Activated naive CD8-positive, alpha-beta T cell treated with anti-CD3 and anti-CD28 coated beads for 36 hours (primary cell): ENCODE measurements at regions not wholly inside any gene's neighbourhood (a gene's known extent, or its start where the extent isn't known, plus 50 kb on each side); places are given as distances from the start of the nearest gene placed in this dataset.
A peak's percentile ranks its signal among the peaks of the same experiment; 100 is the strongest.

Experiments
- DNase-seq: peaks from one replicate; pipeline ENCODE4 v3.0.0; 2021
- H3K27ac Mint-ChIP-seq: one replicate; pipeline ENCODE4 v1.8.0; 2022; ENCODE audit warnings: mild to moderate bottlenecking, moderate library complexity, mixed read lengths
- H3K27me3 Mint-ChIP-seq: one replicate; pipeline ENCODE4 v1.8.0; 2022; ENCODE audit warnings: mild to moderate bottlenecking, mixed read lengths
- H3K36me3 Mint-ChIP-seq: one replicate; pipeline ENCODE4 v1.8.0; 2021; ENCODE audit warnings: mild to moderate bottlenecking, mixed read lengths
- H3K4me1 Mint-ChIP-seq: one replicate; pipeline ENCODE4 v1.8.0; 2021; ENCODE audit warnings: mixed read lengths
- H3K4me3 Mint-ChIP-seq: one replicate; pipeline ENCODE4 v1.8.0; 2022; ENCODE audit warnings: mild to moderate bottlenecking, moderate library complexity, mixed read lengths
- H3K9me3 Mint-ChIP-seq: one replicate; pipeline ENCODE4 v1.8.0; 2022; ENCODE audit warnings: mixed read lengths

DNA sequence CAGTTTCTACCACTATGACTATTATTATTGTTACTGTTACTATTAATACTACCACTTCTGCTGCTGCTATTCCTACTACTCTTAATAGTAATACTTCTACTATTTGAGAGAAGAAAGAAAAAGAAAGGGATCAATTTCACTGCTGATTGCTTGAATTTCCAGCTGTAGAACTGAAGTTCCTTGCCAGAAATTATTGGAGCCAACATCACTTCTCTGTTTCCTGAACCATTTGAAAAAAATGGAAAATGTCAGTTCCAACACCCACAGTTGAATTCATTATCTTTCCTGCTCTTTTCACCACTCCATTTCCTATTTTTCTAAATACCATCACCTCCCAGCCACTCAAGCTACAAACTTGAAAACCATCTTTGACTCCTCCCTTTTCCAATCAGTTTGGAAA lies 54.1 kb upstream of the PIK3C2G start:
- H3K36me3 Mint-ChIP-seq, result no peaks in the 10 kb centered on the region
- no peaks in the 10 kb centered on the region for H3K4me1 Mint-ChIP-seq
- H3K4me3 Mint-ChIP-seq, result no peak overlapping the region
- H3K9me3 Mint-ChIP-seq, result no peaks in the 10 kb centered on the region
- no peaks in the 10 kb centered on the region for H3K27me3 Mint-ChIP-seq
- H3K27ac Mint-ChIP-seq, result no peak overlapping the region
- no peak for DNase-seq

DNA sequence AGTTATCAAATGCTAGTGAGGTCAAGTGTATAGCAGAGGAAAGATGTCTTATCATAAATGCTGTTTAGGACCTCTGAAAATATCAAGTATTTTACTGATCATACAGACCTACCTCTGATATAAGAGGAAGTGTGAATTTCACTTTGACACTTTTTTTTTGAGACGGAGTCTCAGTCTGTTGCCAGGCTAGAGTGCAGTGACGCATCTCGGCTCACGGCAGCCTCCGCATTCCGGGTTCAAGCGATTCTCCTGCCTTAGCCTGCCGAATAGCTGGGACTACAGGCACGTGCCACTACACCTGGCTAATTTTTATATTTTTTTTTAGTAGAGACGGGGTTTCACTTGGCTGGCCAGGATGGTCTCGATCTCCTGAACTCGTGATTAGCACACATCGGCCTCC lies 55.1 kb upstream of the PIK3C2G start:
- no peak for DNase-seq
- no peak overlapping the region for H3K27ac Mint-ChIP-seq
- H3K9me3 Mint-ChIP-seq, result no peaks in the 10 kb centered on the region
- no peaks in the 10 kb centered on the region for H3K27me3 Mint-ChIP-seq
- no peak overlapping the region for H3K4me3 Mint-ChIP-seq
- H3K36me3 Mint-ChIP-seq, result no peaks in the 10 kb centered on the region
- H3K4me1 Mint-ChIP-seq, result no peaks in the 10 kb centered on the region

DNA sequence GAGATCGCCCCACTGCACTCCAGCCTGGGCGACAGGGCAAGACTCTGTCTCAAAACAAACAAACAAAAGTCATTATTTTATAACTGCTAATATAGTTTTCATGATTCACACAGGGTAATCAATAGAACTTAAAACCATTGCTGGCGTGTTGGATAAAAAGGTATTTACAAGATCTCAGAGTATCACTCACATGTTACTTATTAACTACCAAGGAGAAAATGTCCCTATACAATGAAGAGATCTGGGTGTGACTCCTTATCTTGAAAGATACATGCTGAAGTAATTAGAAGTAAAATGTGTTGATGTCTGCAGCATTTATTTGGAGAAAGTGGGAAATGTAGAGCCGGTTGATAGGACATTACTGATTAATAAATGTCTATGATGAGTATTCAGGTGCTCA lies 57.3 kb upstream of the PIK3C2G start:
- no peaks in the 10 kb centered on the region for H3K36me3 Mint-ChIP-seq
- no peak overlapping the region for H3K4me3 Mint-ChIP-seq
- no peaks in the 10 kb centered on the region for H3K4me1 Mint-ChIP-seq
- no peaks in the 10 kb centered on the region for H3K9me3 Mint-ChIP-seq
- H3K27ac Mint-ChIP-seq, result no peak overlapping the region
- DNase-seq, result no peak
- H3K27me3 Mint-ChIP-seq, result no peaks in the 10 kb centered on the region

DNA sequence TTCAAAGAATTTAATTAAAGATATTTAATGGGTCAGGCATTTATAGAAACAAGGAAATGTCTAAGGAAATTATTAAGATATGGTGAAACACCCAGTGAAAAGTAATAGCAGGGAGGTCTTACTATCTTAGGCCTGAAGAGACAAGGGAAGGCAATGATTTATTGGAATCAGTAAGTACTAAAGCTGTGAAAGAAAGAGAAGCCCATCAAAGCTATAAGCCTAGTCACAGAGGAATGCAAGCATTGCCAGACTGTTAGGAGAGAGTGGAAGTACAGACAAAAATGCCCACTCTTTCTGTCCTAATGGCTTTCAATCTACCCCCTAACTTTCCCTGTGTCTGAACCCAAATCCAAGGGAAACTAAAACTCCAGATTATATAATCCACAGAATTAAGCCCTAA lies 69.2 kb upstream of the PIK3C2G start:
- Mint-ChIP-seq H3K4me1 (no peaks in the 10 kb centered on the region), H3K27ac (no peak overlapping the region), H3K4me3 (no peak overlapping the region), H3K9me3 (peaks cover 8% of the 10 kb centered on the region), H3K36me3 (no peaks in the 10 kb centered on the region), H3K27me3 (no peaks in the 10 kb centered on the region)
- no peak for DNase-seq

DNA sequence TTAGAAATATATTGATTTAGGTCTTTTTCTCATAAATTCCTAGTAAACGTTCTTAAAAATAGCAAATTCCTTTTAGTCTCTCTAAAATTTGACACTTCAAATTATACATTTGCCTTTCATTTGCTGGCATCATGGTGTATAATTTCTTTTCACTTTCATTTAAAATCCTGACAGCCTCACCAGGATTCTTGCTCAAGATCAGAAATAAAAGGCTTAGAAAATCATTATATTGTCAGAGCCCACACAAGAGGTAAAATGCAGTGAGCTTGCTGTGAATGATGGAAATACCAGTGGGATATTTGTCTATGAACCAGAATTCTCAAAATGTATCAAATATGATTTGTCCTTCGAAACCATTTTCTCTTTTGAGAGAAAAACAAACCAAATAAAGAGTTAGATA lies 78.2 kb upstream of the PIK3C2G start:
- DNase-seq, result no peak
- Mint-ChIP-seq H3K9me3 (peaks cover 1% of the 10 kb centered on the region), H3K27ac (no peak overlapping the region), H3K4me1 (no peaks in the 10 kb centered on the region), H3K36me3 (no peaks in the 10 kb centered on the region), H3K4me3 (no peak overlapping the region), H3K27me3 (no peaks in the 10 kb centered on the region)

DNA sequence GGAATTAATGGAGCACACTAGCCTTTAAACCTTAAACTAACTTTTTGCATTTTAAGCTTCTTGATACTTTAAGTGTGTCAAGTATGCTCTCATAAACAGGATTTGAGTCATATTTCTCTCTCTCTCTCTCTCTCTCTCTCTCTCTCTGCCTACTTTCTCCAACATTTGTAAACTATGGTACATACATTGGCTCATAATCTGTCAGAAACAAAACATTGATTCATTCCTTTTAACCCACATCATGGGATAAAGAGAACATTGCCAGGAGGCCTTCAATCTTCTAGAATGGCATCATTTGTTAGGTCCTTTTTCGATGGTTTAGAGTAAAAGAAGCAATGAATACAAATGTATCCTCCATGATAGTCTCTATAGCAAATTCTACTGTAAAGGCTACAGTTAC lies 81.6 kb upstream of the RERGL start:
- DNase-seq, result no peak
- no peak overlapping the region for H3K4me3 Mint-ChIP-seq

DNA sequence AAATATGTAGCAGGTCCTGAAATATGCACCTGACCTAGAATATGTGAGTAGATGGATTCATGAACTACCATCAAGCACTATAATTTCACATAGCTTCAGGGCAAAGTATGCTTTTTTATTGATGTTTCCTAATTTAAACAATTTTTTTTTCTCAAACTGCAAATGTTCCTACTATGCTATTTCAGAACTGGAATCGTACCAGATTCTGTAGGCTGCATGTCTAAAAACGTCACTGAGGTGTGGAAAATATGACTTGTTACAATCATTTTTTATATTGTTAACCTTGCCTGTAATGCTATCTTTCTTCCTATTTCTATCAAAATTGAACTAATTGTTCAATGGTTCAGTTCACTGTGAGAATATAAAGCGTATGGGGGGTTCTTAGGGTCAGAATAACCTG lies 78.0 kb upstream of the RERGL start:
- no peak overlapping the region for H3K27ac Mint-ChIP-seq
- no peak overlapping the region for H3K4me3 Mint-ChIP-seq

More for the DNA sequence above, 81.6 kb upstream of the RERGL start:
- peaks cover 10% of the 10 kb centered on the region for H3K9me3 Mint-ChIP-seq
- H3K36me3 Mint-ChIP-seq, result no peaks in the 10 kb centered on the region
- H3K27me3 Mint-ChIP-seq, result no peaks in the 10 kb centered on the region
- H3K27ac Mint-ChIP-seq, result no peak overlapping the region
- no peaks in the 10 kb centered on the region for H3K4me1 Mint-ChIP-seq

DNA sequence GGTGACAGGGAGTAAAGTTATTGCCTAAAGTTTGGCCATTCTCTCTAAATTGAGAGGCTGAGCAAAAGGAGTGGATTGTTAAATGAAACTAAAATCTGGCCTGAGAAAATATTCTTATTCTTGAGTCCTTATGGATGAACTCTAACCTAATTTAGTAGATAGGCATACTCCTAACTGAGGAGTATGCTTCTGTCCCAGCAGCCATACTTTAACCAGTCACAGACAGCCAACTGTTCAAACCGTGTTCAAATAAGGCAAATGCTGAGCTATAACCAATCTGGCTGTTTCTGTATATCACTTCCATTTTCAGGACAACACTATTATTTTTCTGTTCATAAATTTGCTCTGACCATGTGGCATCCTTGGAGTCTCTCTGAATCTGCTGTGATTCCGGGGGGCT lies 75.9 kb upstream of the RERGL start:
- Mint-ChIP-seq H3K4me1 (peaks cover 6% of the 10 kb centered on the region), H3K36me3 (no peaks in the 10 kb centered on the region), H3K27me3 (no peaks in the 10 kb centered on the region), H3K4me3 (no peak overlapping the region), H3K9me3 (peaks cover 5% of the 10 kb centered on the region), H3K27ac (no peak overlapping the region)
- no peak for DNase-seq

More for the DNA sequence above, 78.0 kb upstream of the RERGL start:
- no peaks in the 10 kb centered on the region for H3K27me3 Mint-ChIP-seq
- no peaks in the 10 kb centered on the region for H3K36me3 Mint-ChIP-seq
- DNase-seq, result no peak
- peaks cover 15% of the 10 kb centered on the region for H3K9me3 Mint-ChIP-seq
- peaks cover 6% of the 10 kb centered on the region for H3K4me1 Mint-ChIP-seq

DNA sequence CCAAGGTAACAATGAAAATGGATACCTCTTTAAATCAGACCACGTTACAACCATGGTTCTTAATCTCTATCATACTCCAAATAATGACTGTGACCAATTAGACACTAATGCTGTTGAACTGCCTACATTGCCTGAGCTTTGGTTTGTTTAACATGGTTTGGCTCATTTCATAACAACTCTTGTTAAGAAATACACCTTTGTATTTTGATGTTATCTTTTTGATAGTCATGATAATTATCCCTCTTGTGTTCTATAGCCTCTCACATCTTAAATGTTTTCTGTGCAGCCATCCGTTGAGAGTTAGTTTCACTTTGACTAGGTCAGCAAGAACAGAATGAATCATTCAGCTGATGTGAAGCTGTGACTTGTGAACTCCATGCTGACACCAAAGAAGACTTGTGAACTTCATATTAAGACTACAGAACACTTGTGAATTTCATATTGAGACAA lies 75.5 kb upstream of the RERGL start:
- Mint-ChIP-seq H3K36me3 (no peaks in the 10 kb centered on the region), H3K27me3 (no peaks in the 10 kb centered on the region), H3K27ac (no peak overlapping the region), H3K4me3 (no peak overlapping the region), H3K9me3 (peaks cover 5% of the 10 kb centered on the region), H3K4me1 (peaks cover 6% of the 10 kb centered on the region)
- no peak for DNase-seq

DNA sequence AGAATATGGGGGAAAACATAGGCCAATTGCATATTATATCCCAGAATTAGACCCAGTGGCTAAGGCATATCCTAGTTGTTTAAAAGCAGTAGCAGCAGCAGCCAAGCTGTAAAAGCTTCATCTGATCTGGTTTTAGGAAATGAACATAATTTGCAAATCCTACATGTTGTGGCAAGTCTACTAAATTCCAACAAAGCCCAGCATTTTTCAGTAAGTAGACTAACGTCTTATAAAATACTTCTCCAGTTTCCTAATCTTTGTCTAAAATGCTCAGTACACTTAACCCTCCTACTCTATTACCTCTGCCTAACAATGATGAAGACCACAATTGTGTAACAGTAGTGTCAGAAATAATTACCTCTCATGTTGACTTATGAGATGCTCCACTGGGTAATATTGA lies 70.9 kb upstream of the RERGL start:
- Mint-ChIP-seq H3K4me1 (peaks cover 6% of the 10 kb centered on the region), H3K27me3 (no peaks in the 10 kb centered on the region), H3K36me3 (no peaks in the 10 kb centered on the region), H3K9me3 (peaks cover 5% of the 10 kb centered on the region), H3K27ac (no peak overlapping the region), H3K4me3 (no peak overlapping the region)
- DNase-seq, result no peak

DNA sequence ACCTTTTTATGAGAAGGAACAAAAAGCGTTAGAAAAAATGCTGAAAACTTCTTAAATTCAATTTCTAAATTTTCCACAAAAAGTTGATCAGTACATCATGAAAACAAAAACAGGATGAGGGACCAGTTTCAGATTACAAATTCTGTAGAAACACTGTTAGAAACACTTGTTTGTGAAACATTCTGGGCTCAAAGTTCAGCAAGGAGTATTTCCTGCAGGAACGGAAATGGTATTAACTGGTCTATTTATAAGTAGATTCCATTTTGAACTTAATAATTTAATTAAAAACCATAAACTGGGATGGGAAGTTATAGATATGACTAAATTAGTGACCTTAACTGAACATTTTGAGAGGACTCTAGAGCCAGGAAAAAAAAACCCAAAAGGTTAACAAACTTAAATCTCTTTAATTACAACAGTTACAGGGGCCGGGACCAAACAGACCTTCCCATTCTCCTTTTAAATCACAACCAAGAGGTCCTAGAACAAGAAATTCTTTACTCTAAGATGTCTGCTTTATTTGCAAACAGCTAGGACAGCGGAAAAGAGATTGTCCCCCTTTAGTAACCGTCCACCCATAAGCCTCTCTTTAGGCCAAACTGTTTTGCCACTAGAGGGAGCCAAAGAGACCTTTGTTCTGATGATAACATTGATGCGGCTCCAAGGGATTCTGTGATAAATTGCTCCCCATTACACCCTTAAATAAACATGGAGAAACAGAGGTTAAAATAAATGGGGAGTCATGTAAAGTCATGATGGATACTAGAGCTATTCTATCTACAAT lies 69.0 kb upstream of the RERGL start:
- DNase-seq, result peak; percentile 3
- no peak overlapping the region for H3K27ac Mint-ChIP-seq
- no peaks in the 10 kb centered on the region for H3K27me3 Mint-ChIP-seq
- H3K4me1 Mint-ChIP-seq, result no peaks in the 10 kb centered on the region
- H3K4me3 Mint-ChIP-seq, result no peak overlapping the region
- H3K9me3 Mint-ChIP-seq, result peaks cover 2% of the 10 kb centered on the region
- no peaks in the 10 kb centered on the region for H3K36me3 Mint-ChIP-seq

DNA sequence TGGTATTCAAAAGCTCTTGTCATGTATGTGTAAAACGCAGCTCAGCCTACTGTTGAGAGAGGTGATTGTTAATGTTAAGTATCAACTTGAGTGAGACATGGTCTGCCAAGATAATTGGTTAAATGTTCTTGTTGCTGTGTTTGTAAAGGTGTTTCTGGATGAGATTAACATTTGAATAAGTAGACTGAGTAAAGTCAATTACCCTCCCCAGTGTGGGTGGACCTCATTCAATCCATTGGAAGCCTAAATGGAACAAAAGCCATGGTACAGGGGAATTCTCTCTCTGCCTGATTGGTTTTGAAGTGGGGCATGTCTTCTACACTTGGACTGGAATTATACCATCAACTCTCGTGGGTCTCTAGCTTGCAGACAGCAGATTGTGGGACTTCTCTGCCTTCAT lies 63.8 kb upstream of the RERGL start:
- no peaks in the 10 kb centered on the region for H3K4me1 Mint-ChIP-seq
- H3K36me3 Mint-ChIP-seq, result no peaks in the 10 kb centered on the region
- H3K9me3 Mint-ChIP-seq, result no peaks in the 10 kb centered on the region
- no peaks in the 10 kb centered on the region for H3K27me3 Mint-ChIP-seq
- no peak overlapping the region for H3K4me3 Mint-ChIP-seq
- DNase-seq, result no peak
- no peak overlapping the region for H3K27ac Mint-ChIP-seq

DNA sequence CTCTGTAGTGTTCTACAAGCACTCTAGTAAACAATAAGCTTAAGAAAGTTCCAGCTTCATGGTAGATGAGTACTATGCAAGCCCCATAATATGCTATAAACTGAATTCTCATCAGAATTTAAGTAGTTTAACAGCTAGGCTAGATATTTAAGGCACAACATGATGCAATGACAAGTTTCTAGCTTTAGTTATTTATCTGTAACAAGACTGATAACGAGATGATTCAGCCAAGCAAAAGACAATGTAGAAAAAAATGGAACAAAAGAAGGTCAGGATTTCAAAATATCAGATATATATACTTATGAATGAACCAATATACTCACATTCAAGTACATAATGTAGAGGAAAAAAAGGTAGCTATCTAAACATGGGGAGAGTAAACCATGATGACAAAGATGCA lies 61.0 kb upstream of the RERGL start:
- no peaks in the 10 kb centered on the region for H3K9me3 Mint-ChIP-seq
- no peaks in the 10 kb centered on the region for H3K4me1 Mint-ChIP-seq
- DNase-seq, result no peak
- no peak overlapping the region for H3K27ac Mint-ChIP-seq
- H3K36me3 Mint-ChIP-seq, result no peaks in the 10 kb centered on the region
- no peak overlapping the region for H3K4me3 Mint-ChIP-seq
- H3K27me3 Mint-ChIP-seq, result no peaks in the 10 kb centered on the region

DNA sequence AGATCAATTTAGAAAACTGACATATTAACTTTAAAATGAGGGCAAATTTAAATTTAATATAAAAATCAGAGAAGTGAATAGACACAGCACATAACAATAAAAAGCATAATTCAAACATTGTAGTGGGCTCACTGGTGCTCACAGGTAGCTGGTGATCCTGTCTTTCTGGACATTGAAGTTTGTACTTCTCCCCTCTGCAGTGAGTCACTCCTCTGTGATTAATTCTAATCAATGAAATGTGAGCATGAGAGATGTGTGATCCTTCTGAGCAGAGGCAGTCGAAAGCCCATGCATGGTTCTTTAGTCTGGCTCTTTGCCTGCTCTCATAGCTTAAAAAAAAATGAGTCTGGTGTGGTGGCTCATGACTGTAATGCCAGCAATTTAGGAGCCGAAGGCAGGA lies 59.0 kb upstream of the RERGL start:
- no peak overlapping the region for H3K27ac Mint-ChIP-seq
- DNase-seq, result no peak
- H3K27me3 Mint-ChIP-seq, result no peaks in the 10 kb centered on the region
- no peaks in the 10 kb centered on the region for H3K9me3 Mint-ChIP-seq
- no peak overlapping the region for H3K4me3 Mint-ChIP-seq
- no peaks in the 10 kb centered on the region for H3K4me1 Mint-ChIP-seq
- H3K36me3 Mint-ChIP-seq, result no peaks in the 10 kb centered on the region

DNA sequence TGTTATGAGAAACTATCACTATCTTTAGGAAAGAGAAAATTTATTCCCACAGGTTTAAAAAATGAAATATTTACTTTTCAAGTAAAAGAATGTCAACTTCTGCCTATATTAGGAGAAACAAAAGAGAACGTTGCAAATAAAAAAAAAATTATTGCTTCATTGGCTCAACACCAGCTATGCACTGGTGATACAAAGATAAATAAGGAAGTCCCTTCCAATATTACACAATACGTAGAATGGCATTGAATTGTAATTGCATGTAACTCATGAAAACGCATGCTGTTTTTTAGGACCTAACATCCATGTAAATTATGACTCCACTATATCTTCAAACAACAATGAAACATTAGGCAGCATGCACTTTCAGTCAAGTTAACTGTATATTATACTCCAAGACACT lies 56.4 kb upstream of the RERGL start:
- Mint-ChIP-seq H3K27me3 (no peaks in the 10 kb centered on the region), H3K4me3 (no peak overlapping the region), H3K9me3 (no peaks in the 10 kb centered on the region)

DNA sequence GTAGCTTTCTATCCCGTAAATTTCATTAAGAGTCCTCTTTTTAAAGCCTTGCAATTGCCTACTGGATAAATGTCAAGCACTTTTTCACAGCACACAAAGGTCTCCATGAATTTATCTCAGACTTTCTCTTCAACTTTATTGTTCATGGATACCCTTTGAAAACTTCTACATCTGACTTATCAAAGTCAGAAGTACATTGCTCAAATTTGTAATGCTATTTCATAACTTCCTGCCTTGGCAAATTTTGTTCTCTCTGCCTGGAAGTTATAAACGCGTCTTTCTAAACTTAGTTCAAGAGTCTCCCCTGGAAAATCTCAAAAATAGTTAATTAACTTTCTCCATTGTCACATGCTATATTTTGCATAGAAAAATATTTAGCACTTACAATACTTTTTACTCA lies 55.9 kb upstream of the RERGL start:
- no peaks in the 10 kb centered on the region for H3K4me1 Mint-ChIP-seq

More for the DNA sequence above, 56.4 kb upstream of the RERGL start:
- Mint-ChIP-seq H3K27ac (no peak overlapping the region), H3K4me1 (no peaks in the 10 kb centered on the region), H3K36me3 (no peaks in the 10 kb centered on the region)
- no peak for DNase-seq

More for the DNA sequence above, 55.9 kb upstream of the RERGL start:
- H3K9me3 Mint-ChIP-seq, result no peaks in the 10 kb centered on the region
- H3K36me3 Mint-ChIP-seq, result no peaks in the 10 kb centered on the region
- H3K4me3 Mint-ChIP-seq, result no peak overlapping the region
- no peak for DNase-seq
- no peaks in the 10 kb centered on the region for H3K27me3 Mint-ChIP-seq
- H3K27ac Mint-ChIP-seq, result no peak overlapping the region
